ENCODE measurements at regions not wholly inside any gene's neighbourhood (a gene's known extent, or its start where the extent isn't known, plus 50 kb on each side); places are given as distances from the start of the nearest gene placed in this dataset.
"Not testable (repeated sequence)": the region's sequence is repeated elsewhere in the genome, so short reads cannot be mapped to it uniquely, and the experiment has no call there.

- Histone ChIP-seq H3K27ac (no peak overlapping the region), H3K4me1 (no peaks in the 10 kb centered on the region), H3K4me3 (no peak overlapping the region), H3K27me3 (no peaks in the 10 kb centered on the region), H3K9me3 (no peaks in the 10 kb centered on the region), H3K36me3 (no peaks in the 10 kb centered on the region)
- DNase-seq (no peak), ATAC-seq (no peak)
- WGBS (ENCODE audit: insufficient coverage, low coverage, low lambda C conversion rate, missing lambda C conversion rate), result 65% methylated on average over 8 of the region's 8 CpGs
- intact Hi-C loops (cut with DNase I), result no loop called here
- TF ChIP-seq POLR2A (IDR thresholded peaks at IDR 0.05) (no peak), CTCF (IDR thresholded peaks at IDR 0.05) (no peak)
Observed at GRCh38 chr3:71927505-71928066, 142.6 kb upstream of the PROK2 start.

GRCh38 chr3:71926616-71927015 lies 141.7 kb upstream of the PROK2 start:
- DNase-seq (no peak), ATAC-seq (no peak)
- no peak for TF ChIP-seq POLR2A (IDR thresholded peaks at IDR 0.05)
- TF ChIP-seq CTCF (IDR thresholded peaks at IDR 0.05), result no peak
- Histone ChIP-seq H3K9me3 (no peaks in the 10 kb centered on the region), H3K27ac (no peak overlapping the region), H3K4me1 (no peaks in the 10 kb centered on the region), H3K27me3 (no peaks in the 10 kb centered on the region), H3K4me3 (no peak overlapping the region), H3K36me3 (no peaks in the 10 kb centered on the region)
- intact Hi-C loops (cut with DNase I), result no loop called here
- WGBS (ENCODE audit: insufficient coverage, low coverage, low lambda C conversion rate, missing lambda C conversion rate), result 46% methylated on average over 5 of the region's 5 CpGs

GRCh38 chr3:71926262-71926600 lies 141.3 kb upstream of the PROK2 start:
- no peak overlapping the region for H3K4me3 ChIP-seq
- no peaks in the 10 kb centered on the region for H3K36me3 ChIP-seq
- no peak overlapping the region for H3K27ac ChIP-seq
- DNase-seq (peak in 1 of 3 donors; percentile 64), ATAC-seq (peak; percentile 73 to 89 (median 80))
- intact Hi-C loops (cut with DNase I), result no loop called here
- no peaks in the 10 kb centered on the region for H3K9me3 ChIP-seq
- H3K27me3 ChIP-seq, result no peaks in the 10 kb centered on the region
- 18% methylated on average over 2 of the region's 2 CpGs for WGBS (ENCODE audit: insufficient coverage, low coverage, low lambda C conversion rate, missing lambda C conversion rate)
- no peaks in the 10 kb centered on the region for H3K4me1 ChIP-seq
- peak; percentile 43 to 64 (median 54) for TF ChIP-seq CTCF (IDR thresholded peaks at IDR 0.05)
- no peak for TF ChIP-seq POLR2A (IDR thresholded peaks at IDR 0.05)

GRCh38 chr3:71925511-71926261 lies 140.7 kb upstream of the PROK2 start:
- 57% methylated on average over 12 of the region's 13 CpGs for WGBS (ENCODE audit: insufficient coverage, low coverage, low lambda C conversion rate, missing lambda C conversion rate)
- H3K4me3 ChIP-seq; DNase-seq; H3K36me3 ChIP-seq; H3K27me3 ChIP-seq; H3K4me1 ChIP-seq; intact Hi-C loops (cut with DNase I); ATAC-seq; H3K27ac ChIP-seq; H3K9me3 ChIP-seq: not testable (repeated sequence)

- ATAC-seq (no peak), DNase-seq (no peak)
- no peaks in the 10 kb centered on the region for H3K36me3 ChIP-seq
- WGBS (ENCODE audit: insufficient coverage, low coverage, low lambda C conversion rate, missing lambda C conversion rate), result 79% methylated on average over 2 of the region's 2 CpGs
- intact Hi-C loops (cut with DNase I), result no loop called here
- H3K4me3 ChIP-seq, result no peak overlapping the region
- H3K9me3 ChIP-seq, result no peaks in the 10 kb centered on the region
- H3K4me1 ChIP-seq, result no peaks in the 10 kb centered on the region
- no peaks in the 10 kb centered on the region for H3K27me3 ChIP-seq
- TF ChIP-seq CTCF (IDR thresholded peaks at IDR 0.05), result no peak
- TF ChIP-seq POLR2A (IDR thresholded peaks at IDR 0.05), result no peak
- H3K27ac ChIP-seq, result no peak overlapping the region
Observed at GRCh38 chr3:71924721-71925120, 139.8 kb upstream of the PROK2 start.

Measured in right lobe of liver (tissue), 6 donors.